PC-3 (cell line): ENCODE measurements at regions not wholly inside any gene's neighbourhood (a gene's known extent, or its start where the extent isn't known, plus 50 kb on each side); places are given as distances from the start of the nearest gene placed in this dataset.
"Not testable (repeated sequence)": the region's sequence is repeated elsewhere in the genome, so short reads cannot be mapped to it uniquely, and the experiment has no call there.

Experiments used
- ATAC-seq: fragments of 200-7000 bp; cut with Tn5 transposase; 2 replicates; pipeline ENCODE4 v1.9.1; 2020; ENCODE audit warnings: mild to moderate bottlenecking, moderate library complexity
- BruUV-seq: library from RNA; stranded (reverse); fragments of 400-500 nt; replicated peaks from 2 replicates; lab custom pipeline; 2021; lab: Mats Ljungman, UMichigan
- CTCF ChIA-PET: fragments of 300-600 bp; sonication (Branson Sonifier 250); formaldehyde crosslinking; loops from one replicate; lab custom pipeline; 2022; ENCODE audit warnings: antibody characterized with exemption; lab: Charles Lee
- POLR2A ChIA-PET: fragments of 300-600 bp; sonication (Branson Sonifier 250); formaldehyde crosslinking; loops from one replicate; lab custom pipeline; 2022; ENCODE audit warnings: antibody characterized with exemption; ENCODE audit not compliant: unreplicated experiment; lab: Charles Lee
- DNase-seq: peaks from one replicate; pipeline ENCODE4 v3.0.0-alpha.2; 2015
- H2AFZ ChIP-seq: fragments of 300-600 bp; sonication (generic); 2 replicates; pipeline ENCODE4 v1.6.0; 2016; ENCODE audit warnings: antibody characterized with exemption, low read length
- H3F3A ChIP-seq: fragments of 300-600 bp; sonication (generic); one replicate; pipeline ENCODE4 v1.6.0; 2017; ENCODE audit warnings: antibody characterized with exemption, low read length, control low read depth, mild to moderate bottlenecking; ENCODE audit not compliant: unreplicated experiment
- H3K27ac ChIP-seq: fragments of 300-600 bp; sonication (generic); 2 replicates; pipeline ENCODE4 v1.5.1; 2016; ENCODE audit warnings: mild to moderate bottlenecking, low read length
- H3K27me3 ChIP-seq: fragments of 300-600 bp; sonication (generic); 2 replicates; pipeline ENCODE4 v1.6.1; 2016; ENCODE audit warnings: low read length, mixed read lengths
- H3K36me3 ChIP-seq: fragments of 300-600 bp; sonication (generic); 2 replicates; pipeline ENCODE4 v1.6.1; 2016; ENCODE audit warnings: low read depth, mixed run types, low read length, mixed read lengths
- H3K4me1 ChIP-seq: fragments of 300-600 bp; sonication (generic); 2 replicates; pipeline ENCODE4 v1.5.1; 2016; ENCODE audit warnings: low read length; ENCODE audit not compliant: insufficient read depth
- H3K4me2 ChIP-seq: fragments of 300-600 bp; sonication (generic); 2 replicates; pipeline ENCODE4 v1.6.0; 2016; ENCODE audit warnings: low read length
- H3K4me3 ChIP-seq: fragments of 300-600 bp; sonication (generic); 2 replicates; pipeline ENCODE4 v1.5.1; 2016; ENCODE audit warnings: mild to moderate bottlenecking, low read length, mixed read lengths
- H3K79me2 ChIP-seq: fragments of 300-600 bp; sonication (generic); 2 replicates; pipeline ENCODE4 v1.6.1; 2017; ENCODE audit warnings: low read length, mixed read lengths
- H3K9ac ChIP-seq: fragments of 300-600 bp; sonication (generic); 2 replicates; pipeline ENCODE4 v1.6.0; 2016; ENCODE audit warnings: mild to moderate bottlenecking, low read length
- H3K9me2 ChIP-seq: fragments of 300-600 bp; sonication (generic); replicated peaks from 2 replicates; pipeline ENCODE4 v1.6.1; 2016; ENCODE audit warnings: mixed run types, low read length, mixed read lengths
- H3K9me3 ChIP-seq: fragments of 300-600 bp; sonication (generic); 2 replicates; pipeline ENCODE4 v1.6.1; 2016; ENCODE audit warnings: low read length, mixed read lengths
- H4K20me1 ChIP-seq: fragments of 300-600 bp; sonication (generic); 2 replicates; pipeline ENCODE4 v1.6.1; 2016; ENCODE audit warnings: low read length, mixed read lengths
- intact Hi-C: fragments of 100-400 bp; cut with micrococcal nuclease; formaldehyde crosslinking; loops from 2 replicates; pipeline ENCODE4 v1.9.0; 2023

- H3K9me2 ChIP-seq, H3K9me3 ChIP-seq, BruUV-seq, H3K4me3 ChIP-seq, H3K27ac ChIP-seq, H3K4me1 ChIP-seq, H4K20me1 ChIP-seq, intact Hi-C loops, H2AFZ ChIP-seq, H3K79me2 ChIP-seq, H3K9ac ChIP-seq, POLR2A ChIA-PET, H3K36me3 ChIP-seq, CTCF ChIA-PET, ATAC-seq, H3K27me3 ChIP-seq, H3F3A ChIP-seq, DNase-seq, H3K4me2 ChIP-seq: not testable (repeated sequence)
Measured at GRCh38 chr5:34096033-34096432, 53.0 kb upstream of the C1QTNF3 start.

GRCh38 chr5:34099891-34100290, 56.9 kb upstream of the C1QTNF3 start:
- POLR2A ChIA-PET, H3K27ac ChIP-seq, H3F3A ChIP-seq, H3K4me1 ChIP-seq, H3K4me2 ChIP-seq, H3K4me3 ChIP-seq, BruUV-seq, H3K79me2 ChIP-seq, CTCF ChIA-PET, H3K36me3 ChIP-seq, H3K9me2 ChIP-seq, intact Hi-C loops, H2AFZ ChIP-seq, ATAC-seq, H3K27me3 ChIP-seq, DNase-seq, H3K9me3 ChIP-seq, H3K9ac ChIP-seq, H4K20me1 ChIP-seq: not testable (repeated sequence)

- H3K79me2 ChIP-seq, H3K27me3 ChIP-seq, intact Hi-C loops, H3K9ac ChIP-seq, H4K20me1 ChIP-seq, H3K4me2 ChIP-seq, H3K9me2 ChIP-seq, CTCF ChIA-PET, H3K4me3 ChIP-seq, BruUV-seq, DNase-seq, H3K27ac ChIP-seq, H3K4me1 ChIP-seq, POLR2A ChIA-PET, H3K36me3 ChIP-seq, H3F3A ChIP-seq, H3K9me3 ChIP-seq, H2AFZ ChIP-seq, ATAC-seq: not testable (repeated sequence)
Measured at GRCh38 chr5:34101567-34101966, 58.6 kb upstream of the C1QTNF3 start.

GRCh38 chr5:34108897-34109296, 65.9 kb upstream of the C1QTNF3 start:
- DNase-seq, POLR2A ChIA-PET, H3K9me2 ChIP-seq, H3K79me2 ChIP-seq, CTCF ChIA-PET, H2AFZ ChIP-seq, H3K27me3 ChIP-seq, H3K36me3 ChIP-seq, H3K4me3 ChIP-seq, H3K9ac ChIP-seq, H3K9me3 ChIP-seq, ATAC-seq, H4K20me1 ChIP-seq, intact Hi-C loops, BruUV-seq, H3F3A ChIP-seq, H3K4me2 ChIP-seq, H3K27ac ChIP-seq, H3K4me1 ChIP-seq: not testable (repeated sequence)

- H3F3A ChIP-seq, intact Hi-C loops: not testable (repeated sequence)
Measured at GRCh38 chr5:34124280-34124679, 81.3 kb upstream of the C1QTNF3 start.

GRCh38 chr5:34125354-34125753, 82.3 kb upstream of the C1QTNF3 start:
- intact Hi-C loops, H3K4me3 ChIP-seq, H3K9me2 ChIP-seq, CTCF ChIA-PET, H3K79me2 ChIP-seq, H3K4me1 ChIP-seq, BruUV-seq, H3K9ac ChIP-seq, H2AFZ ChIP-seq, DNase-seq, H3F3A ChIP-seq, H3K36me3 ChIP-seq, ATAC-seq, H3K27me3 ChIP-seq, H3K4me2 ChIP-seq, H3K9me3 ChIP-seq, POLR2A ChIA-PET, H3K27ac ChIP-seq, H4K20me1 ChIP-seq: not testable (repeated sequence)

More at GRCh38 chr5:34124280-34124679, 81.3 kb upstream of the C1QTNF3 start:
- H3K36me3 ChIP-seq, H3K9me3 ChIP-seq, H2AFZ ChIP-seq, H3K79me2 ChIP-seq, H3K27ac ChIP-seq, DNase-seq, BruUV-seq, H3K4me3 ChIP-seq, CTCF ChIA-PET, H3K4me1 ChIP-seq, POLR2A ChIA-PET, H4K20me1 ChIP-seq, H3K4me2 ChIP-seq, H3K27me3 ChIP-seq, H3K9ac ChIP-seq, H3K9me2 ChIP-seq, ATAC-seq: not testable (repeated sequence)

GRCh38 chr5:34126741-34127140, 83.7 kb upstream of the C1QTNF3 start:
- POLR2A ChIA-PET, BruUV-seq, H2AFZ ChIP-seq, H3K27me3 ChIP-seq, H3K79me2 ChIP-seq, H3K9me3 ChIP-seq, H3K27ac ChIP-seq, H3K4me3 ChIP-seq, intact Hi-C loops, DNase-seq, ATAC-seq, H3K9ac ChIP-seq, H3K4me1 ChIP-seq, H3K36me3 ChIP-seq, H4K20me1 ChIP-seq, CTCF ChIA-PET, H3F3A ChIP-seq, H3K9me2 ChIP-seq, H3K4me2 ChIP-seq: not testable (repeated sequence)
